Endodermal cell (in vitro differentiated cells): ENCODE measurements at regions not wholly inside any gene's neighbourhood (a gene's known extent, or its start where the extent isn't known, plus 50 kb on each side); places are given as distances from the start of the nearest gene placed in this dataset.

Source experiments
- DNase-seq: peaks from one replicate; pipeline ENCODE4 v3.0.0-alpha.2; 2017
- H3K27ac ChIP-seq: 2 replicates; pipeline ENCODE4 v1.5.1; 2013; ENCODE audit warnings: mild to moderate bottlenecking, low read depth, low read length, moderate library complexity
- H3K27me3 ChIP-seq: 2 replicates; pipeline ENCODE4 v1.6.1; 2013; ENCODE audit warnings: mild to moderate bottlenecking, low read length, moderate library complexity; ENCODE audit not compliant: insufficient read depth, control insufficient read depth, poor library complexity, severe bottlenecking
- H3K36me3 ChIP-seq: 2 replicates; pipeline ENCODE4 v1.7.0; 2013; ENCODE audit warnings: mild to moderate bottlenecking, low read length, moderate library complexity; ENCODE audit not compliant: control insufficient read depth, insufficient read depth
- H3K4me1 ChIP-seq: one replicate; pipeline ENCODE4 v1.7.0; 2013; ENCODE audit warnings: low read length; ENCODE audit not compliant: control insufficient read depth, insufficient read depth
- H3K4me3 ChIP-seq: 2 replicates; pipeline ENCODE4 v1.5.1; 2013; ENCODE audit warnings: mild to moderate bottlenecking, low read length, moderate library complexity
- H3K9ac ChIP-seq: 2 replicates; pipeline ENCODE4 v1.6.1; 2013; ENCODE audit warnings: mild to moderate bottlenecking, low read length, moderate library complexity; ENCODE audit not compliant: poor library complexity, severe bottlenecking; ENCODE audit errors: extremely low read depth
- H3K9me3 ChIP-seq: 2 replicates; pipeline ENCODE4 v1.6.1; 2013; ENCODE audit warnings: mild to moderate bottlenecking, low read length, moderate library complexity; ENCODE audit not compliant: control insufficient read depth
- H3K27ac Mint-ChIP-seq: 2 replicates; pipeline ENCODE4 v1.8.0; 2020; ENCODE audit warnings: mixed read lengths
- H3K27me3 Mint-ChIP-seq: 2 replicates; pipeline ENCODE4 v1.8.0; 2021; ENCODE audit warnings: mild to moderate bottlenecking, mixed read lengths; ENCODE audit not compliant: insufficient read depth
- H3K36me3 Mint-ChIP-seq: 2 replicates; pipeline ENCODE4 v1.8.0; 2020; ENCODE audit warnings: low read depth, mixed read lengths
- H3K4me1 Mint-ChIP-seq: 2 replicates; pipeline ENCODE4 v1.8.0; 2020; ENCODE audit warnings: mixed read lengths
- H3K4me3 Mint-ChIP-seq: 2 replicates; pipeline ENCODE4 v1.8.0; 2020; ENCODE audit warnings: mild to moderate bottlenecking, moderate library complexity, mixed read lengths
- H3K9me3 Mint-ChIP-seq: 2 replicates; pipeline ENCODE4 v1.8.0; 2020; ENCODE audit warnings: mild to moderate bottlenecking, mixed read lengths
- CTCF ChIP-seq: fragments of 200-600 bp; sonication (generic); conservative IDR thresholded peaks from 2 replicates; pipeline ENCODE4 v1.5.0; 2021; ENCODE audit warnings: antibody characterized with exemption, mild to moderate bottlenecking
- WGBS, 2 experiments: methylation state at CpG; one replicate each; pipeline versions ENCODE4 v1.1.5 to v1.1.7; 2013; ENCODE audit warnings: missing lambda C conversion rate in 2 of 2, mixed read lengths in 1 of 2; ENCODE audit not compliant: insufficient coverage in 1 of 2, insufficient read length in 1 of 2; 5-methylcytosine and 5-hydroxymethylcytosine counted together

- no peaks in the 10 kb centered on the region for H3K36me3 ChIP-seq
- H3K9me3 ChIP-seq, result no peaks in the 10 kb centered on the region
- Mint-ChIP-seq H3K4me1 (no peaks in the 10 kb centered on the region), H3K4me3 (no peak overlapping the region), H3K27ac (no peak overlapping the region), H3K36me3 (no peaks in the 10 kb centered on the region), H3K27me3 (peaks cover 1% of the 10 kb centered on the region), H3K9me3 (peaks cover 6% of the 10 kb centered on the region)
- no peaks in the 10 kb centered on the region for H3K4me1 ChIP-seq
- no peak overlapping the region for H3K9ac ChIP-seq
- 100% methylated on average over 1 of the region's 1 CpG; no CpG with 5 or more reads in 1 of the 2 experiments for WGBS, 2 experiments
- H3K4me3 ChIP-seq, result no peak overlapping the region
- no peak overlapping the region for H3K27ac ChIP-seq
- no peak for DNase-seq
- no peak for TF ChIP-seq CTCF
- H3K27me3 ChIP-seq, result no peaks in the 10 kb centered on the region
These were observed 545.6 kb upstream of the MEF2C start for GRCh38 chr5:89428624-89429023.

- 87 to 89% methylated on average over 3 of the region's 3 CpGs for whole genome bisulfite sequencing, 2 experiments
These were observed 542.1 kb upstream of the MEF2C start for GRCh38 chr5:89425062-89425461.

GRCh38 chr5:89421035-89421434 is 538.1 kb upstream of the MEF2C start:
- H3K4me3 Mint-ChIP-seq, result no peak overlapping the region
- WGBS, 2 experiments, result 78% methylated on average over 1 of the region's 1 CpG; no CpG with 5 or more reads in 1 of the 2 experiments
- TF ChIP-seq CTCF, result no peak
- no peaks in the 10 kb centered on the region for H3K27me3 ChIP-seq
- H3K4me1 Mint-ChIP-seq, result peaks cover 10% of the 10 kb centered on the region
- H3K27ac ChIP-seq, result no peak overlapping the region
- no peak for DNase-seq
- peaks cover 12% of the 10 kb centered on the region for H3K9me3 Mint-ChIP-seq
- H3K4me3 ChIP-seq, result no peak overlapping the region
- no peak overlapping the region for H3K27ac Mint-ChIP-seq
- H3K27me3 Mint-ChIP-seq, result peaks cover 1% of the 10 kb centered on the region
- H3K4me1 ChIP-seq, result no peaks in the 10 kb centered on the region
- no peaks in the 10 kb centered on the region for H3K36me3 Mint-ChIP-seq
- H3K9me3 ChIP-seq, result no peaks in the 10 kb centered on the region
- no peak overlapping the region for H3K9ac ChIP-seq
- no peaks in the 10 kb centered on the region for H3K36me3 ChIP-seq

More at GRCh38 chr5:89425062-89425461, 542.1 kb upstream of the MEF2C start:
- H3K27me3 ChIP-seq, result no peaks in the 10 kb centered on the region
- Mint-ChIP-seq H3K9me3 (peaks cover 12% of the 10 kb centered on the region), H3K4me3 (no peak overlapping the region), H3K27ac (no peak overlapping the region), H3K4me1 (peaks cover 8% of the 10 kb centered on the region), H3K27me3 (peaks cover 1% of the 10 kb centered on the region), H3K36me3 (no peaks in the 10 kb centered on the region)
- no peak overlapping the region for H3K4me3 ChIP-seq
- no peaks in the 10 kb centered on the region for H3K9me3 ChIP-seq
- no peak for TF ChIP-seq CTCF
- H3K36me3 ChIP-seq, result no peaks in the 10 kb centered on the region
- no peak overlapping the region for H3K27ac ChIP-seq
- H3K4me1 ChIP-seq, result no peaks in the 10 kb centered on the region
- no peak overlapping the region for H3K9ac ChIP-seq
- DNase-seq, result no peak
